Pancreas (tissue), 10 donors: ENCODE measurements at regions not wholly inside any gene's neighbourhood (a gene's known extent, or its start where the extent isn't known, plus 50 kb on each side); places are given as distances from the start of the nearest gene placed in this dataset.

Experiments used
- ATAC-seq, 4 donors: fragments of 200-7000 bp; cut with Tn5 transposase; one replicate each; pipeline versions ENCODE4 v1.8.0 to v1.9.1; 2020; ENCODE audit warnings: mild to moderate bottlenecking in 4 of 4, moderate library complexity in 4 of 4
- DNase-seq, 6 donors: peaks; one replicate each; pipeline ENCODE4 v3.0.0-alpha.2; 2020
- FAIRE-seq: peaks from 2 replicates; lab custom pipeline; 2012; peaks lifted over from hg19 to GRCh38; lab: Jason Lieb, UNC
- H3K27ac ChIP-seq, 4 donors: fragments of 200-600 bp; sonication (generic); 1 replicate in 3 of 4; 2 replicates in 1 of 4; pipeline versions ENCODE4 v1.5.0 to v1.8.0; 2020
- H3K27me3 ChIP-seq, 4 donors: fragments of 200-600 bp; one replicate each; pipeline ENCODE4 v1.8.0; 2021
- H3K36me3 ChIP-seq, 3 donors: fragments of 200-600 bp; sonication (generic) in 1 of 3; one replicate each; pipeline versions ENCODE4 v1.5.0 to v1.8.0; 2020 to 2021
- H3K4me1 ChIP-seq, 3 donors: fragments of 200-600 bp; one replicate each; pipeline ENCODE4 v1.8.0; 2021
- H3K4me3 ChIP-seq, 4 donors: fragments of 200-600 bp; sonication (generic) in 2 of 4; one replicate each; pipeline versions ENCODE4 v1.5.0 to v1.8.0; 2020 to 2021
- H3K9me3 ChIP-seq, 4 donors: fragments of 200-600 bp; one replicate each; pipeline ENCODE4 v1.8.0; 2021
- WGBS, 2 donors: extraction: QIAGEN DNeasy Blood & Tissue Kit; methylation state at CpG; one replicate each; pipeline ENCODE4 v1.1.7; 2013; 5-methylcytosine and 5-hydroxymethylcytosine counted together
- intact Hi-C, 3 donors: fragments of 100-400 bp; cut with DNase I; formaldehyde crosslinking; loops; one replicate each; pipeline versions ENCODE4 v1.11.1 to v1.14.2; 2022
- TF ChIP-seq, protein P1 (sequence below), 4 donors: fragments of 200-600 bp; sonication (generic) in 3 of 4; IDR thresholded peaks; one replicate each; pipeline versions ENCODE4 v1.5.0 to v1.8.0; 2021; ENCODE audit warnings: antibody characterized with exemption in 4 of 4
- donor health status: healthy with polysubstance abuse.
- donor health status: DM: no; HTN: no; CAD: no; lungs with moderate emphysema.
- donor health status: DM: no; HTN: no; CAD: no.
- donor health status: control.
- donor health status: control.
- donor health status: Bipolar disorder and iron deficiency.
- donor health status: DM: yes; HTN: yes; CAD: no.
- donor health status: DM: no; HTN: no; CAD: no.
- donor health status: DM: no; HTN: no; CAD: no.
- donor health status: DM: yes; HTN: yes; CAD: no.

DNA sequence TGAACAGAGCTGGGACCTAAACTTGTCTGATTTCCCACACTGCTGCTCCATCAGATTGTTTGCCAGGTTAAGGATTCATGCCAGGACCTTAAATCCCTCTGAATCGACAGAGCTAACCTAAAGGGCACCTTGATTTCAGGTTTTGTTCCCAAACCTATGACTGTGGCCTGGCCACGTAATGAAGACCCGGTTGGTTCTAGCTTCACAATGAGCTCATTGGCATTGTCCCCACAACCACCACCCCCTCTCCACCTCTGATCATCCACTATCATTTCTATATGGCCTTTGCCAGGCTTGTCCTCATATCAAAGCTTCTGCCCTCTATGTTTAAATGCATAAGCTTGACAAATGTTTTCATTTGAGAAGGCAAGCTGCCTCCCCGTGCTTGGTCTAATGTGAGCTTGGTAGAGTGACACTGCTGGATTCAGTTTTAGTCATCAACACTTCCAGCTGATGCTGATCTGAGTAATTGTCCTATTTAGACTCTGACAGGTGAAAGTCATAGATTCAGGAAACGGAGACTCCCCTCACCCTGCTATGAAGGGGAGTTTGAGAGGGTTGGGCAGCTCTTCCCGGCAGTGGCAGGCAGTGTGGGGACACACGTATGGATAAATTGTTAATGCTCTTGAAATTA is 407.1 kb upstream of the CFAP20DC start:
- H3K9me3 ChIP-seq = no peaks in the 10 kb centered on the region
- intact Hi-C loops = no loop called here
- no peaks in the 10 kb centered on the region for H3K27me3 ChIP-seq
- no peaks in the 10 kb centered on the region for H3K4me1 ChIP-seq
- FAIRE-seq (no peak), ATAC-seq (no peak), DNase-seq (no peak)
- H3K36me3 ChIP-seq = no peaks in the 10 kb centered on the region
- no peak overlapping the region for H3K27ac ChIP-seq
- no peak overlapping the region for H3K4me3 ChIP-seq
- 92 to 95% methylated on average over 7 of the region's 7 CpGs for WGBS, 2 donors
- TF ChIP-seq, protein P1, sequence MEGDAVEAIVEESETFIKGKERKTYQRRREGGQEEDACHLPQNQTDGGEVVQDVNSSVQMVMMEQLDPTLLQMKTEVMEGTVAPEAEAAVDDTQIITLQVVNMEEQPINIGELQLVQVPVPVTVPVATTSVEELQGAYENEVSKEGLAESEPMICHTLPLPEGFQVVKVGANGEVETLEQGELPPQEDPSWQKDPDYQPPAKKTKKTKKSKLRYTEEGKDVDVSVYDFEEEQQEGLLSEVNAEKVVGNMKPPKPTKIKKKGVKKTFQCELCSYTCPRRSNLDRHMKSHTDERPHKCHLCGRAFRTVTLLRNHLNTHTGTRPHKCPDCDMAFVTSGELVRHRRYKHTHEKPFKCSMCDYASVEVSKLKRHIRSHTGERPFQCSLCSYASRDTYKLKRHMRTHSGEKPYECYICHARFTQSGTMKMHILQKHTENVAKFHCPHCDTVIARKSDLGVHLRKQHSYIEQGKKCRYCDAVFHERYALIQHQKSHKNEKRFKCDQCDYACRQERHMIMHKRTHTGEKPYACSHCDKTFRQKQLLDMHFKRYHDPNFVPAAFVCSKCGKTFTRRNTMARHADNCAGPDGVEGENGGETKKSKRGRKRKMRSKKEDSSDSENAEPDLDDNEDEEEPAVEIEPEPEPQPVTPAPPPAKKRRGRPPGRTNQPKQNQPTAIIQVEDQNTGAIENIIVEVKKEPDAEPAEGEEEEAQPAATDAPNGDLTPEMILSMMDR (IDR thresholded peaks at IDR 0.05) = no peak

DNA sequence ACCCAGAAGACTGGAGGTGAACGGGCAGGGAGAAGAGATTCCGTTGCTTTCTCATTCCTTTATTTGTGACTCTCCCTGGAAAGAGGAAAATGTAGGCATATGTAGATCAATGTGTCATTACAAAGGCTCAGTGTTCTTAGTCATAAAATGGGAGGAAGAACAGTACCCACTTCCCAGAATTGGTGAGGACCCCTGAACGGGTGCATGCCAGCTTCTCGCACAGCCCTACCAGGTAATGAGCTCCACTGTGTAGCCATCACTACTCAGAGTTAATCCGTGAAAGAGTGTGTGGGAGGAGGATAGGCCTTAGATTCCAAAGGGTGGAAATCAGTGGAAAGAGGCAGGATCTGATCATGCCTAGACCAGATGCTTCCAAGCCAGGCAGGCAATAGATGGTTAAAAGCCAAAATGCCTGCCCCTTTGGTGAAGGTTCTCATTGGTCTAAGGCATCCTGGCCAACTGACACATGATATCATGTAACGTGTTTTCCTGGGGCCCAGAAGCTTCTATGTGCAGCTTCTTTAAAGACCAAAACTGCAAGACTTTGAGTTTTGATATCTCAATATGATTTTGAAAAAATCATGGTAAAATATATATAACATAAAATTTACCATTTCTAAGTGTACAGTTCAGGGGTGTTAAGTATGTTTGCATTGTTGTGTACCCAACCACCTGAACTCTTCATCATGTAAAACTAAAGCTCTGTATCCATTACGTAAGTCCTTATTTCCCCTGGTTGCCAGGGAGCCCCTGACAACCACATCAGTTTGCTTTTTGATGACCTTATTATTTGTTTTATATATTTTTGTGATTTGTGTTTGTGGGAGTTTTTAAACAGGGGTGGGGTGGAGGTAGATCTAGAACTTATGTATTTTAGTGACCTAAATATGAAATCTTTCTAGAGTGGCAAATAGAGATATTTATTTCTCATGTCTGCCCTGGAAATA is 402.2 kb upstream of the CFAP20DC start:
- no peaks in the 10 kb centered on the region for H3K9me3 ChIP-seq
- intact Hi-C loops = no loop called here
- no peaks in the 10 kb centered on the region for H3K36me3 ChIP-seq
- TF ChIP-seq, protein P1 (IDR thresholded peaks at IDR 0.05) = no peak
- no peaks in the 10 kb centered on the region for H3K27me3 ChIP-seq
- DNase-seq = no peak
- FAIRE-seq = no peak
- H3K4me1 ChIP-seq = no peaks in the 10 kb centered on the region
- no peak overlapping the region for H3K27ac ChIP-seq
- no peak overlapping the region for H3K4me3 ChIP-seq
- ATAC-seq = peak in 1 of 4 donors; percentile 44
- WGBS, 2 donors = 88 to 91% methylated on average over 7 of the region's 7 CpGs

DNA sequence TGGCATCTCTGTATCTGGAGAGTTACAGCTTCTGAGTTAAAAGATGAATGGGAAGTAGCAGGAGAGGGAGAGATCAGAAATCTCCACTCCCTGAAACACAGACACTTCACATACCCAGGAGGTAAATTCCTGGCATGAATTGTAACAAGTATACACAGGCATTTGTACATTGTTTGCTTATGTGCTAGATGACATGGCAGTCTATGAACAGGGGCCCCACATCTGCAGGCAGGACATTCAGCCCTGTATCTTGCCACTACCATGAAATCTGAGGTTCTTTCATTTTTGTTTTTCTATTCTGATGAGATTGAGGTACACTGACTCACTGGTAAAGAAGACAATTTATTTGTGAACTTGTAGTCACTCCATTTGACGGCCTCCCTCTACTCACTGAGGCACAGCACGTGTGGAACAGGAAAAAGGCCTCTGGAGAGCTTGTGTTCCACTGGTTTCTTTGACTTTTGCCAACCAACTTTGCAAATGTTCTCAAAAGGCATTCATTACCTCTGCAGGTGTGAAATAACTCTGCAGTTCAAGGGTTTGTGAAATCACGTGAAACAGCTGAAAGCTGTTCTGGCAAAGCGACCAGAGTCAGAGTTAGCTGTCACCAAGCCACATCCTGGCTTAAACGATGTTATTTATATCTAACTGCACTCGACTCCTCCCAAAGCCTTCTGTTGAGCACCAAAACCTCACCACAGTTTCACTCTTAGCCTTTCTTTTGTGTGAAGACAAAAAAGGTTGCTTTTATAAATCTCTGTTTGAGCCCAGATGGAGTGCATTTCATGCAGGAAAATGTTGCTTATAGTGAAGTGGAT is 401.3 kb upstream of the CFAP20DC start:
- intact Hi-C loops = no loop called here
- Histone ChIP-seq H3K9me3 (no peaks in the 10 kb centered on the region), H3K36me3 (no peaks in the 10 kb centered on the region), H3K27ac (no peak overlapping the region), H3K4me3 (no peak overlapping the region), H3K27me3 (no peaks in the 10 kb centered on the region), H3K4me1 (no peaks in the 10 kb centered on the region)
- TF ChIP-seq, protein P1 (IDR thresholded peaks at IDR 0.05) = no peak
- DNase-seq (no peak), FAIRE-seq (no peak), ATAC-seq (peak in 3 of 4 donors; percentile 30 to 74 (median 60))
- 49 to 51% methylated on average over 6 of the region's 6 CpGs for WGBS, 2 donors

DNA sequence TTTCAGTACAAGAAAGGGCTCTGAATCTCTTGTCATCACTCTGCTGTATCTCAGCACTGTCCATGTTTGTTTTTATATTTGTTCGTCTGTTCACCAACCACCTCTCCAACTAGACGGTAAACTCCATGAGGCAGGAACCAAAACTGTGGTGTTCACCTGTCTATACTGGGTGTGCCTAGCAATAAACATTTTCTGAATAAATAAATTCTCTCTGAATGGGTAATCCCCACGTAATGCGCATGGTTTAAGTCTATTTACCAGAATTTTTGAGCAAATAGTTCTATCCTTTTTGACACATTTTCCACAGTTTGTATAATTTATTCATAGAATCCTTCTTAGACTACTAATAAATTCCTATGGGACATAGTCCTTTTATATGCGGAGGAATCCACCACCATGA is 400.6 kb upstream of the CFAP20DC start:
- WGBS, 2 donors = 95 to 96% methylated on average over 5 of the region's 5 CpGs
- DNase-seq = no peak
- no peak overlapping the region for H3K27ac ChIP-seq
- no peak overlapping the region for H3K4me3 ChIP-seq
- H3K4me1 ChIP-seq = no peaks in the 10 kb centered on the region
- TF ChIP-seq, protein P1 (IDR thresholded peaks at IDR 0.05) = no peak
- no peak for FAIRE-seq
- H3K27me3 ChIP-seq = no peaks in the 10 kb centered on the region
- ATAC-seq = no peak
- H3K9me3 ChIP-seq = no peaks in the 10 kb centered on the region
- H3K36me3 ChIP-seq = no peaks in the 10 kb centered on the region
- intact Hi-C loops = no loop called here
